GF-D8 (cell line): ENCODE measurements at regions not wholly inside any gene's neighbourhood (a gene's known extent, or its start where the extent isn't known, plus 50 kb on each side); places are given as distances from the start of the nearest gene placed in this dataset.
"Not testable (repeated sequence)": the region's sequence is repeated elsewhere in the genome, so short reads cannot be mapped to it uniquely, and the experiment has no call there.

ENCODE experiments used
- DNase-seq: peaks from one replicate; lab custom pipeline; 2025; lab: John Stamatoyannopoulos, UW

- not testable (repeated sequence) for DNase-seq
Observed at GRCh38 chr2:215889240-215889969, 123.9 kb downstream of the MREG start.

GRCh38 chr2:215888680-215889079 lies 124.7 kb downstream of the MREG start:
- peak; percentile 15 for DNase-seq

DNA sequence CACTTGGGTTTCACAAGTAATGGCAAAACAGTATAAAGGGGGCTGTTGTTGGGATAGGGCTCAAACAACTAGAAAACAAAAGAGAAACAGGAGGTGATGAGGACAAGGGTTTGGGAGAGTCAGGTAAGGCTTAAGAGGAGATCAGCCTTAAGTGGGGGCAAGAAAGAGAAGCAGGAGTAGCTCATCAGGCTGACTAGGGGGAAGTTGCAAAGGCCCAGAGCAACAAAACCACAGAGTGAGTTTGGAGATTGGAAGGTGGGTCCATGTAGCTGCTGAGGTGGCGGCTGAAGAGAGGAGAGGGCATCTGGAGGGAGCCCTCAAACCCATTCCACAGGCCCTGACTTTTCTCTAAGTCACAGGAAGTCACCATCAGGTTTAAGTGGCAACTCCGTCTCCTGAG lies 126.0 kb downstream of the MREG start:
- no peak for DNase-seq

- DNase-seq: no peak
Observed at GRCh38 chr2:215886022-215886421, 127.3 kb downstream of the MREG start.

DNA sequence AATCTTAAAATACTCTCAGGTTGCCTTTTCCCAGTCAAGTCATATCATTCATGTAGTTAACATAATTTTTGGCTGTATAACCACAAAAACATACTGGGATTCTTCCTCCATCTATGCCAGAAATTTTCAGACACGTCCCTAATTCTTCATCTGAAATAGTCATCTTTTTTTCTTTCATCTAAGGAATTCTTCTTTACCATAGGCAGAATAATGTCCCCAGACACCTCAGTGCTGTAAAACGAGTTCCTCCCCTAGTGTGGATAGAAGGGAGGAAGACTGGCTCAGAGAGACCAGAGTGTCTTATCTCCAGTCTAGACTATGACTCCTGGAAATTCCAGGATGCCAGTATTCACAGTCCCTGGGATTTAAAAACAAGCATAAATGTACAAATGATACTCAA lies 127.8 kb downstream of the MREG start:
- no peak for DNase-seq

DNA sequence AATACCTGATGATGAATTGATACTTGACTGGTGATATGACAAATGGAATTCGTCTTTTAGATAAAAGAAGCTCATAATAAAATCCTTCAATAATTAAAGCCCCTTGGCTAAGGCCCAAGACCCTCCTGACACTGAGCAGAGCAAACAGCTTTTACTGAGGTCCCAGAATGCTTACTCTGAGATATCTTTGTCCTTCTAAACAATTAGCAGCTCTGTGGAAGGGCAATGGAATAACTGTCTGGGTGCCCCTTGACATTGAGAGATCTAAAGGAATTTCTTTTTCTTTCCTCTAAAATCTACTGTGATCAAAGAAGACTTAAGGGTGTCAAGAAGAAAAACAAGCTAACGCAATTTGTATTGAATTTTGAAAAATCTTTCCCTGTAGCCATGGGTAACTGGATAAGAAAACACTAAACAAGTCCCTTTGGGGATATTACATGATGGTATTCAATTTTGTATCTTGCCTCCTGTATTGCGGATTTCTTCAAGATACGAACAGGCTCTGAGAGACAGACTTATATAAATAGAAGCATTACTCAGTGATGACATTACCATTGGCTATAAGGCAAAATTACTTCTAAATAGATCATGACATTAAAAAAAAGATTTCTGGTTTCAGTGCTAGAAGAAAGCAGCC lies 128.8 kb downstream of the MREG start:
- no peak for DNase-seq

GRCh38 chr2:215883799-215884198 lies 129.6 kb downstream of the MREG start:
- DNase-seq: no peak

GRCh38 chr2:215882689-215883088 lies 130.7 kb downstream of the MREG start:
- DNase-seq: no peak

DNA sequence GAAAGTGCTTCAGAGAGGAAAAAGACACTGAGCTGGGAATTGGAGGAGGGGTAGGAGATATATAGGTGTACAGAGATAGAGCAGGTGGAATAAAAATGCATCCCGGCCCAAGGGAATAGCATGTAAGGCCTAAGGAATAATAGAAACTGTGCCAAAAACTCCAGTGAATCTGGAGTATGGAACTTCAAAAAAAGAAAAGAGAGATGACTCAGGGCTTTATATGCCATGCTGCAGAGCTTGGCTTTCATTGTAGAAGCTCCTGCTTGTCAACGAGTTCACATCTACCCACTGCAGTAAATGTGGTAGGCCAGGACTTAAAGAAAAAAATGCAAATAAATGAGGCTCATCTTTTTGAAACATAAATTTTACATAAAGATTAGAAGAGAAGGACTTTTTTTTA lies 131.8 kb downstream of the MREG start:
- no peak for DNase-seq

GRCh38 chr2:215880970-215881369 lies 132.4 kb downstream of the MREG start:
- DNase-seq: no peak

DNA sequence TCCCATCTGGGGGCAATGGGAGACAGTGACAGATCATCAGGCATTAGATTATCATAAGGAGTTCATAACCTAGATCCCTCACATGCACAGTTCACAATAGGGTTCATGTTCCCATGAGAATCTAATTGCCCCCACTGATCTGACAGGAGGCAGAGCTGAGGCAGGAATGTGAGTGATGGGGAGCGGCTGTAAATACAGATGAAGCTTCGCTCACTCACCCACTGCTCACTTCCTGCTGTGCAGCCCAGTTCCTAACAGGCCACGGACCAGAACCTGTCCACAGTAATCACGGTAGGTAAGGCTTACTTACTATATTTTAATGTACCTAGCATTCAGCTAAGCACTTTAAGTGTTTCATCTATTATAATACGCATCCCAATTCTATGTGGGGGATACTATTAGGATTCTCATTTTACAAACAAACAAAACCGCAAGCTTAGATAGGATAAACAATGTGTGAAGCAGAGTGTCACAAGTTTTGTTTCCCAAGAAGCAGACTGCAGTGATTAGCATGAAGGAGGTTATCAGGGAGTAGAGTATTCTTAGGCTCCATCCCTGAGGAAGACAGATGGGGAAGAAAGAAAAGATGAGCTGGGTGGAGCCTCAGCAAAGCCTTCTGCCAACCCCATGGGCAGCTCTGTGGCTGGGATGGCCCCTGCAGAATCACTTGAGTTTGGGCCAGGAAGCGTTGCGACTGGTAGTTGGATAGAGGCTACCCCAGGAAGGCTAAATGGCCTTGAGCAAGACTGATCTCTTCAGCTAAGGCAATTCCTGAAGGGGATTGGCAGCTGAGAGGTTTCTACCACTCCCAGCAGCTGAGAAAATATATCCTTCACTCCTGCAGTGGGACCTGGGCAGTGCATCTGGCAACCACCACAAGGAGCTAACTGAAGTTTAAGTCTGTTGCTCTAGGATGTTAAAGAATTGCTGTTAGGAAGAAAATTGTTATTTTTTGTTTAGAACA lies 133.1 kb downstream of the MREG start:
- no peak for DNase-seq

DNA sequence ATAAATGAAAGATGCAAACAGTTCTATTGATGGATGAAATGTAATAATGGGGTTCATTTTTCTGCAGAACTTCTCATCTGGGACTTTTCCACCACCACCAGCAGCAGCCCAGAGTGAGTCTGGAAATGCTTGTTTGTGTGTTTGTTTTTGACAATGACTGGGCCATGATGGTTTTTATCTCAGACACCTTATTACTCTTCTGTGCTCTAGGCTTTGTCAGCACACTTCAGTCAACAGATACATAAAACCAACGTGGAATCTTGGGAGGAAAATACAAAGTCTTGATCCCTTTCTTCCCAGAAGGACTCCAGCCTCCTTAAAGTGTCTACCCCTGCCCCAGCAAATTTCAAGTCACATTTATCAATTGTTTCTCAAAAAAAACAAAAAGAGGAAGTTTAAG lies 134.0 kb downstream of the MREG start:
- DNase-seq: no peak

GRCh38 chr2:215878476-215879063 lies 134.8 kb downstream of the MREG start:
- DNase-seq: no peak

GRCh38 chr2:215876937-215877238 lies 136.5 kb downstream of the MREG start:
- DNase-seq: no peak

DNA sequence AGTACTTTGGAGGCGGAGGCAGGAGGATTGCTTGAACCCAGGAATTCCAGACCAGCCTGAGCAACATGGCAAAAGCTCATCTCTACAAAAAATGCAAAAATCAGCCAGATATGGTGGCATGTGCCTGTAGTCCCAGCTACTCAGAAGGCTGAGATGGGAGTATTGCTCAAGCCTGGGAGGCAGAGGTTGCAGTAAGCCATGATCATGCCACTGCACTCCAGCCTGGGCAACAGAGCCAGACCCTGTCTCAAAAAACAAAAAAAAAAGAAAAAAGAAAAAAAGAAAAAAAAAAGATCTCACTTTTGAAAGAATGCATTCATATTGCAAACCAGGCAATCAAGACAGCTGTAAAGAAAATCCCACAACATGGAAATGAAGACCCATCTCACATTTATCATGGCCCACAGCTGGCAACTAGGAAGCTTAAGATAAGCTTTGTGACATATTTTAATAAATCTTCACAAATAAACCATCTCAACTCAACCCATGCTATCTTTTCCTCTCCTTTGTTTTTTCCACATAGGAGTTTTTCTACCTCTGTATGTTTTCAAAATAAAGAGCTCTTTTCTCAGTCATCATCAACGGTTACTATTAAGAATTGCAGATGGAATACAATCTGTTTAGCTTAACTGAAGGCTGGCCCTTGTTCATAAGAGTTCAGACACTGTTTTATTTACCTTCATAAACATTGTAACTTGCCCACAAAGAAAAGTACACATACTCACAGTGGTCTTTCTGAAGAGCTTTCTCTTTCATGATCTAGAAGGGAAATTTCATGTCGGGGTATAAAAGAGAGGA lies 137.0 kb downstream of the MREG start:
- no peak for DNase-seq

- no peak for DNase-seq
Observed at GRCh38 chr2:215874418-215874817, 138.9 kb downstream of the MREG start.

DNA sequence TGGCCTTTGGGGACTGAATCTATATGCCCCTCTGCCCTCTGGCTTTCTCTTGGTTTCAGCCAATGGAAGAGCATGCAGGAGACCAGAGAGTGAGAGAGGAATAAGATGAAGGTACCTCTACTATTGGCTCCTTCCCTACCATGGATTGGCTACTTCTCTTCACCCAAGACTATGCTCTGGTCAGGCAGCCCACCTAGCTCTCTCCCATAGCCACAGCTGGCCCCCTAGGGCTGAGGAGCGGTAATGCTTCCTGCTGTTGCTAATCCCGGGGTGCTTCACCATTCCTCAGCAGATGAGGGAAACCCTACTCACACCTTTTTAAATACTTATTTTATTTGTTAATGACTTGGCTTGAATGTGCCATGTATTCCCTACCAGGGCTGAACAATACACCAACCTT lies 142.4 kb downstream of the MREG start:
- DNase-seq: no peak

GRCh38 chr2:215870088-215870490 lies 143.3 kb downstream of the MREG start:
- DNase-seq: no peak

DNA sequence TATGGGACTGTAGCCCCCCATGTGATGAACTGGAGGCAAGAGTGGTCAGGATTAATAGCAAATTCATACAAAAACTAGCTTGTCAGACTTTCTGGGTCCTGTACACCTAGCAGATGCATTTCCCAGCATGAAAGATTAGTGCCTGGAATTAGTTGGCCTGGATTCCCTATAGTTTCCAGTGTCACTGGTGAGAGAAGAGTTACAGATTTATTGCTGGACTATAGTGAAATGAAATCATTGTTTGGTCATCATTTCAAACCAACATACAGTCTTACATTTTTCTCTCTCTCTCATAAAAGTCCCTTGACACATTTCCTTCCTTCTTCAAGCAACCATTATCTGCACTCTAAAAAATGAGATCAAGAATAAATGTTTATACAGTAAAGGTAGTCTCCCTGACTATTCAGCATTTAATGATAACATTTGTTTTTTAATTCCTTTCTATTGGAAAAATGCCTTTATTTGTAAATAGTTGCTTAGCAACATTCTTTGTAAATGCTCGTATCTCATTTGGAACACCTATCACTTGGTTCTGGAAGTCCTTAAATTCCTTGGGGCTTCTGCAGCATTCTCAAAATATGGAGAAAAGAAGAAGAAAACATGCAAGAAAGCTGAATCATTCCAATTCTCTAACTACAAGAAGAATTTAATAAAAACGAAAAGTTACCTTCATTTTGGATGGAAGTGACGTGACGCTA lies 144.4 kb downstream of the MREG start:
- DNase-seq: no peak

GRCh38 chr2:215866606-215867005 lies 146.7 kb downstream of the MREG start:
- no peak for DNase-seq

- no peak for DNase-seq
Observed at GRCh38 chr2:215863687-215864086, 149.7 kb downstream of the MREG start.
